KG1 (cell line): ENCODE measurements at regions not wholly inside any gene's neighbourhood (a gene's known extent, or its start where the extent isn't known, plus 50 kb on each side); places are given as distances from the start of the nearest gene placed in this dataset.

Experiments
- DNase-seq: peaks from one replicate; lab custom pipeline; 2025; lab: John Stamatoyannopoulos, UW

- no peak for DNase-seq
Observed at GRCh38 chr5:173527671-173528070, 88.8 kb downstream of the BOD1 start.

DNA sequence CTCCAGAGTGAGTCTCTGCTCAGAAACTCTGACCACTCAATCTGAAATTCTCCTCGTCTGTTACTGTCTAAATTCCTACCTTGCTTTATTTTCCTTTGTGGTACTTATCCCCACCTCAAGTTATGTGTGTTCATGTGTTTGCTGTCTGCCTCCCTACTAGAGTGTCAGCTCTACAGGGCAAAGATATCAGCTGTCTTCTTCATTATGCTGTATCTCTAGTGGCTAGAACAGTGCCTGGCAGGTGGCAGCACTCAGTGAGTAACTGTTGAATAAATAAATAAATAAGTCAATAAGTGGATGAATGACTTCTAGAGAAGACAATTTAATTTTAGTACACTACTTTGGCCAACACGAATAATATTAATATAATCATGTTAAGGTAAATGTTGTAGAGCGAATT lies 92.3 kb downstream of the BOD1 start:
- DNase-seq: no peak

DNA sequence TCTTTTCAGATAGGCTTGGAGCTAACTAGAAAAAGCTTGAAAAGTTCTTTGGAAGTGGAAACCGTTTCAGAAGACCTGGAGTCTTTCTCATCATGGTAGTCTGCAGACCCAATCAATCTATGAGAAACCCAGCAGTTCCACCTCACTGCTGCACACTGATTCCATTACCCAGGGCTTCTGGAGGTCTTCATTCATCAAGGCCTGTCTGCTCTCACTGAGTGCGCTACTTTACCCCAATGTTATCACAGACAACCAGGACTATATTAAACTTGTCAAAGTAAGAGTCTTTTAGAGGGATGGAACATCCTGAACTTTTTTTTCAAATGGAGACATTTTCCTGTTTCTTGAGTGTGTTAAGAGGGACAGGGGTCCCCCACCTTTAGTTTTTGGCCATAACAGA lies 93.1 kb downstream of the BOD1 start:
- DNase-seq: no peak

- DNase-seq: no peak
Observed at GRCh38 chr5:173522518-173522917, 93.9 kb downstream of the BOD1 start.

- DNase-seq: no peak
Observed at GRCh38 chr5:173518856-173519255, 97.6 kb downstream of the BOD1 start.

- no peak for DNase-seq
Observed at GRCh38 chr5:173517648-173518047, 98.8 kb downstream of the BOD1 start.

DNA sequence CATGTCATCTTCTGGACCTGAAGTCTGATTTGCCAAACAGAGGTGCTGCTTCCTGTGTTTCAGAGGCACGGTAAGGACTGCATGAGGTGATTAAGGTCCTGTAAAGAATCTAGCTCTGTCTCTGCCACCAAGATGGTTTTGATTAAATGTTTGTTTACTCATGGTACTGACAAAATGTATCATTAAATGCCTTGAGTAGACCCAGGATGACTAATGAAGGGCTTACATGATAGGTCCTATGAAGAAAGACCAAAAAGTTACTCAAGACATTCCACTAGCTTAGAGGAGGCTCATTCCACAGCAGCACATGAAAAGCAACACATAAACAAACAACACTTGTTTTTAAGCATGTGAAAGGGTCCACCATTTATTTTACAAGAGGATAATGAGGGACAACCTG lies 100.9 kb downstream of the BOD1 start:
- no peak for DNase-seq

DNA sequence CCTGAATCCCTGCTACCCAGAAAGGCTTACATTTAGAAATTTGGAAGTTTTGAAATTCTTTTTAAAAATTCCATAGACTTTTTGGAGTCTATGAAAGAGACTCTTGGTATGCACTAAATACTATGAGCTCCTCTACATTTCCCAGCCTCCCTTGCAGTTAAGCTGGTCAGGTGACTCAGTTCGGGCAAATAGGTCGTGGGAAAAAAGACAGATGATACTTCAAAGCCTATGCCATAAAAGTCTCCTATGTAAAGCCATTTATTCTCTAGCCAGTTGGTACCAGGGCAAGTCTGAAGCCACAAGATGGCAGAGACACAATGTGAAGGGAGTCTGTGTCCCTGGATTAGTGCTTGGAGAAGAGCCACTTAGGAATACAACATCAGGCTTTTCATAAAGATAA lies 101.8 kb downstream of the BOD1 start:
- DNase-seq: no peak

DNA sequence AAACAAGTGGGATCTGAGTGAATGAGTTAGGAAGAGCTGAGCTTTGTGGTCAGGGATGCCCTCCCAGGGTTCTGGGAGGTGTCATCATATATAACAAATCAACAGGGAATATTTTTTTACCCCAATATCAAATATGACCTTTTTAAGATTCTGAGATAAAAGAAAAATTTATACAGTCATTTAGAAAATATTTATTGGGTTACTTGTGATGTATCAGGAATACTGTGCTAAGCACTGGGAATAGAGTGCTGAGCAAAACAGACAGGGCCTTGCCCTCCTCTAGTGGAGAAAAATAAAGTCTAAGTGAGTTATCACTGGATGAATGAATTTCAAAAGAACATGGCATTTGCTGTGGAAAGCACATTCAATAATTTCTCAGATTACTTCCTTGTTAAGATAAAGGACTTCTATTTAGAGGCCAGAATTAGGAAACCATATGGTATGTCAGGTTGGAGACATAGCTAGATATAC lies 102.9 kb downstream of the BOD1 start:
- no peak for DNase-seq

- no peak for DNase-seq
Observed at GRCh38 chr5:173512637-173513435, 103.6 kb downstream of the BOD1 start.

DNA sequence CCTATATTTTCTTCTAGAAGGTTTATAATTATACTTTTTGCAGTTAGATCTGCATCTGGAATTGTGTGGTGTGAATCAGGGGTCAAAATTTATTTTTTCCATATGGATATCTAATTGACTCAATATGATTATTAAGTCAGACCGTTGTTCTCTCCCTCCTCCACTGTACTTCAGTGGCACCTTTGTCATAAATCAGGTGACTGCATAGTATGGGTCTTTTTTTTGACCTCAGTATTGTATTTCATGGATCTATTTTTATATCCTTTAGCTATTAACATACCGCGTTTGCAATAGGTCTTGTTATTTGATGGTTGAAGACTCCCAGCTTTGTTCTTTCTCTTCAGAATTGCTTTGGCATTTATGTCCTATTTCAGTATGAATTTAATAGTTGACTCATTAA lies 107.4 kb downstream of the BOD1 start:
- no peak for DNase-seq

DNA sequence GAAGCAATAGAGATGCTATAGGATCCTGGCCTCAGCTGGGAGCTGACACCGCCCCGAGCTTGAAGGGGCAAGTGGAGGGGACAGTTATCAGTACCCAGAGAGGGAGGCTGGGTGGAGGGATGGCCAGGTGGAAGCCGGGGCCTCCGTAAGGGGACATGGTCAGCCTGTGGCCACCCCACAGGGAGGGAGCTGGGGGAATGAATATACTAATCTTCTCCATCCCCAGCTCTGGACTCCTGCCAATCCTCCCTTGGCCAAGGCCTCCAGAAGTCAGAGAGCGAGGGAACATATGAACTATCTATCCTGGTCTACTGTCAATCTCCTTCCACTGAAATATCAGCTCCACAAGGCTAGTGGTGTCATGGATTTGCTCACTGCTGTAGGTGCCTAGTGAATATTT lies 109.3 kb downstream of the BOD1 start:
- DNase-seq: no peak

GRCh38 chr5:173505634-173506033 lies 110.8 kb downstream of the BOD1 start:
- DNase-seq: no peak

- DNase-seq: no peak
Observed at GRCh38 chr5:173501922-173502321, 114.5 kb downstream of the BOD1 start.

DNA sequence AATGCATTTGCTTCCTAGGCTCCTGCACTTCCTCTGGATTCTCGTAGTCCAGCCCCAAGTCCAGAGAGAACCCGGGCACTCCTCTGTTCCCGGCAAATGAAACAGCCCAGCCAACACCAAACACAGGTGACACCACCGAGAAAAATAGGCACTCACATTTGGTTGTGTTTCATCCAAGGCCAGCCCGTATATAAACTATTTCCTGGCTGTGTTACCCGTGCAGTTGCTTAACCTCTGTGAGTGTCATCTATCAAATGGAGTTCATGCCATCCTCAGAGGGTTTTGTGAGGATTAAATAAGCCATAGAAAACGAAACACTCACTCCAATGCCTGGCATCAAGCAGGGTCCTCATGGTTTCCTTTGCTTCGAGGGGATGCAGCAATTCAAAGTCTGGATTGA lies 115.2 kb downstream of the BOD1 start:
- no peak for DNase-seq

DNA sequence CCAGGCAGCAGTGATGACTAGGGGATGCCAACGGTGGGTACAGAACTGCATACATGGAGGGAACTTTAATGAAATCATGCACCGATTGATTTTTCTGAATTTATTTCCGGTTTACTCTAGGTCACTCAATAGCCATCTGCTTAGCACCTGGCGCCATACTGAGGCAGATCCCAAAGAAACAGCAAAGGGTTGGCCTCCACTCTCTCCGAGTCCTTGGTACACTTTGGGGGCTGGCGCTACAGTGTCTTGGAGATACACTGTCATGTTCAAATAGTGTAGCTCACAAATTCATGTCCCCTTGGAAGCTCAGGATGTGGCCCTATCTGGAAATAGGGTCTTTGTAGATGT lies 116.3 kb downstream of the BOD1 start:
- no peak for DNase-seq

- DNase-seq: no peak
Observed at GRCh38 chr5:173499471-173500212, 116.8 kb downstream of the BOD1 start.

DNA sequence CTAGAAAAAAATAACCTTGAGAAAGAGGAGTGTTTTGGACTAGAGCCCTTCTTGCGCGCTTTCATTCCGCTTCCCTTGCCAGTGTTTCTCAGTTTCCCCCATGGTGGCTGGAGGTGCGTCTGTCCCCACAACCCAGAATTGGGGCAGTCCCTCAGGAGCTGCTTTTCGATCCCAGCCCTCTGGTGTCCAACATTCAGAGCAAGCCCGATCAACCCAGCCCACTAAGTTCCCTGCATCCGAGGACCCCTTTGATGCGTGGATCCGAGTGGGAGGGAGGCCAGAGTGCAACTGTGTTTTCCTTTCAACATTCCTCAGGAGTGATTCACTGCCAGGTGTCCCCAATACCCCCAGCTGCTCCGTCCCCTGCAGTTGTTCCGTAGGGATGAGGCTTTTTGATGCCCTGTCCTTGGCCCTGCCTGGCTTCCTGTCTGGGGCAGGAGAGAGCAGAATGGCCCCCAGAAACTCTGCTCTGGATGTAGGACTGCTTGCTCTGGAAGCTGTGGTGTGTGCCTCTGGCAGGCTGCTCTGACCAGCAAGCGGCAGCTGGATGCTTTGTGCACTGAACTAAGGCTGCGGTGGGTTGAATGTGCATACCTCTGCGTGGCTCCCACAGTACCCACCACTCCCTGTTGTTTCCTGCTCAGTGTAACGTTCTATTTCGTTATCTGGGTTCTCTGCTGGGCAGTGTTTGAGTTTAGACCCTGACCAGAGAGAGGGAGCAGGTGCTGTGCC lies 117.5 kb downstream of the BOD1 start:
- DNase-seq: no peak

DNA sequence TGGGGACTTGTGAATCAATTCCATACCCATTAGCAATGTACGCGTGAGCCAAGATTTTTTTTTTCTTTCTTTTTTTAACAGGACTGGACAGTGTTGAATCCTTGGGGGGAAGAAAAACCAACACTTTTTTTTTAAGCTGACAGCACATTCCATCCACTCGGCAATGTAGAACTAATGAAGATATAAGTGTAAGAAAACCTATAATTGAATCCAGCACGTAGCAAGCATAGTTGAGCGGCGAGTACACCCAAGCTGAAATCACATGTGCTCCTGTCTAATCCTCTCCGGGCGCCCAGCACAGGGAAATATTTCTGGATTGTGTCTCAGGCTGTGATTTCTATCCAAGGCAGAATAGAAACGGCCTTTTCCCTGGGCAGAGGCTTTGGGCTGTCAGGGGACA lies 118.2 kb downstream of the BOD1 start:
- DNase-seq: no peak

- DNase-seq: no peak
Observed at GRCh38 chr5:173497685-173498084, 118.8 kb downstream of the BOD1 start.

- DNase-seq: no peak
Observed at GRCh38 chr5:173496883-173497255, 119.6 kb downstream of the BOD1 start.

GRCh38 chr5:173496129-173496882 lies 120.1 kb downstream of the BOD1 start:
- DNase-seq: no peak
